HCT116 (cell line): ENCODE measurements at regions not wholly inside any gene's neighbourhood (a gene's known extent, or its start where the extent isn't known, plus 50 kb on each side); places are given as distances from the start of the nearest gene placed in this dataset.

Experiments used
- ATAC-seq: fragments of 200-7000 bp; cut with Tn5 transposase; 2 replicates; pipeline ENCODE4 v1.9.1; 2020; ENCODE audit warnings: mild to moderate bottlenecking, moderate library complexity
- BruUV-seq: library from RNA; stranded (reverse); fragments of 400-500 nt; replicated peaks from 2 replicates; lab custom pipeline; 2021; lab: Mats Ljungman, UMichigan
- CTCF ChIA-PET: fragments of 300-600 bp; sonication (Branson Sonifier 250); formaldehyde crosslinking; loops from one replicate; lab custom pipeline; 2021; ENCODE audit warnings: antibody characterized with exemption; lab: Charles Lee
- POLR2A ChIA-PET: fragments of 300-600, 350-600 bp; sonication (Branson Sonifier 250); formaldehyde crosslinking; loops from one replicate; lab custom pipeline; 2021; ENCODE audit warnings: antibody characterized with exemption; lab: Charles Lee
- RAD21 ChIA-PET, 2 experiments: fragments of 300-600 bp; sonication (Branson Sonifier 250); formaldehyde crosslinking; loops; one replicate each; lab custom pipeline; 2023; ENCODE audit warnings: low total read pairs in 2 of 2; ENCODE audit not compliant: uncharacterized antibody in 2 of 2, unreplicated experiment in 2 of 2, low non-redundant PET in 1 of 2; lab: Charles Lee
- DNase-seq: peaks from one replicate; pipeline ENCODE4 v3.0.0-alpha.2; 2010; ENCODE audit warnings: low read depth, low spot score
- H2AFZ ChIP-seq: fragments of 200-600 bp; shearing (Covaris generic), sonication (generic); 2 replicates; pipeline ENCODE4 v1.6.1; 2017; ENCODE audit warnings: low read depth, mixed run types, mixed read lengths, antibody characterized with exemption, low read length; ENCODE audit not compliant: poor library complexity, severe bottlenecking
- H3K27ac ChIP-seq: 2 replicates; pipeline ENCODE4 v1.5.1; 2012; ENCODE audit warnings: low read depth, low read length
- H3K27me3 ChIP-seq: fragments of 200-600 bp; sonication (generic); 2 replicates; pipeline ENCODE4 v1.6.1; 2016; ENCODE audit warnings: mixed run types, low read length, mixed read lengths; ENCODE audit not compliant: insufficient read depth
- H3K36me3 ChIP-seq, 2 experiments: fragments of 200-500 bp in 1 of 2; fragments of 200-600 bp in 1 of 2; sonication (Bioruptor generic) in 1 of 2; sonication (generic) in 1 of 2; 2 replicates each; pipeline versions ENCODE4 v1.5.1 to v1.6.1; 2014 to 2016; ENCODE audit warnings: low read length in 2 of 2, inconsistent platforms in 1 of 2, mixed read lengths in 1 of 2, mixed run types in 1 of 2; ENCODE audit not compliant: insufficient read depth in 2 of 2, control insufficient read depth in 1 of 2
- H3K4me1 ChIP-seq, 2 experiments: fragments of 200-600 bp in 1 of 2; sonication (generic) in 1 of 2; 2 replicates each; pipeline versions ENCODE4 v1.5.1 to v1.6.1; 2012 to 2017; ENCODE audit warnings: low read length in 2 of 2, inconsistent platforms in 1 of 2, mild to moderate bottlenecking in 1 of 2, mixed read lengths in 1 of 2, mixed run types in 1 of 2, moderate library complexity in 1 of 2; ENCODE audit not compliant: insufficient read depth in 2 of 2, control insufficient read depth in 1 of 2
- H3K4me2 ChIP-seq: fragments of 200-600 bp; sonication (generic); 2 replicates; pipeline ENCODE4 v1.6.1; 2017; ENCODE audit warnings: mixed run types, low read length, mixed read lengths
- H3K4me3 ChIP-seq, 2 experiments: fragments of 200-600 bp in 1 of 2; sonication (generic) in 1 of 2; replicated peaks in 1 of 2; 2 replicates each; pipeline ENCODE4 v1.5.1; 2011 to 2016; ENCODE audit warnings: low read length in 2 of 2, control low read depth in 1 of 2, low read depth in 1 of 2, mild to moderate bottlenecking in 1 of 2, mixed read lengths in 1 of 2, mixed run types in 1 of 2
- H3K79me2 ChIP-seq: fragments of 200-600 bp; sonication (generic); 2 replicates; pipeline ENCODE4 v1.6.1; 2017; ENCODE audit warnings: mild to moderate bottlenecking, mixed run types, low read length, moderate library complexity, mixed read lengths; ENCODE audit not compliant: insufficient read depth
- H3K9ac ChIP-seq: fragments of 200-600 bp; sonication (generic); 2 replicates; pipeline ENCODE4 v1.6.1; 2016; ENCODE audit warnings: low read length, mixed read lengths
- H3K9me2 ChIP-seq: fragments of 200-600 bp; sonication (generic), shearing (Covaris generic); 2 replicates; pipeline ENCODE4 v1.6.1; 2017; ENCODE audit warnings: mixed run types, mild to moderate bottlenecking, moderate library complexity; ENCODE audit not compliant: insufficient read depth
- H3K9me3 ChIP-seq, 2 experiments: fragments of 200-500 bp in 1 of 2; fragments of 200-600 bp in 1 of 2; sonication (Bioruptor generic) in 1 of 2; sonication (generic) in 1 of 2; 2 replicates each; pipeline ENCODE4 v1.6.1; 2014 to 2017; ENCODE audit warnings: low read length in 2 of 2, mixed read lengths in 2 of 2, inconsistent platforms in 1 of 2, low read depth in 1 of 2, mild to moderate bottlenecking in 1 of 2, mixed run types in 1 of 2, moderate library complexity in 1 of 2; ENCODE audit not compliant: control insufficient read depth in 1 of 2, insufficient read depth in 1 of 2
- H4K20me1 ChIP-seq: fragments of 200-600 bp; sonication (generic), shearing (Covaris generic); 2 replicates; pipeline ENCODE4 v1.6.1; 2017; ENCODE audit warnings: mixed run types, mild to moderate bottlenecking, moderate library complexity; ENCODE audit not compliant: insufficient read depth
- CBX3 ChIP-seq: IDR thresholded peaks from 2 replicates; pipeline ENCODE4 v1.6.1; 2012; ENCODE audit warnings: low read depth
- CEBPB ChIP-seq: IDR thresholded peaks from 2 replicates; pipeline ENCODE4 v1.6.1; 2012; ENCODE audit warnings: low read depth
- CTCF ChIP-seq, 3 experiments: fragments of 200-600 bp in 1 of 3; sonication (generic) in 1 of 3; IDR thresholded peaks in 2 of 3; conservative IDR thresholded peaks in 1 of 3; 2 replicates each; pipeline ENCODE4 v1.5.1; 2012 to 2017; ENCODE audit warnings: low read depth in 2 of 3, low read length in 2 of 3, antibody characterized with exemption in 1 of 3, borderline replicate concordance in 1 of 3, control low read depth in 1 of 3, mild to moderate bottlenecking in 1 of 3, mixed read lengths in 1 of 3, mixed run types in 1 of 3, moderate library complexity in 1 of 3; ENCODE audit not compliant: insufficient read depth in 1 of 3
- EGR1 ChIP-seq: IDR thresholded peaks from 2 replicates; pipeline ENCODE4 v1.6.1; 2012; ENCODE audit warnings: low read depth
- ELF1 ChIP-seq: IDR thresholded peaks from 2 replicates; pipeline ENCODE4 v1.6.1; 2012; ENCODE audit warnings: low read depth, borderline replicate concordance
- EZH2 ChIP-seq: fragments of 200-600 bp; sonication (generic); IDR thresholded peaks from 2 replicates; pipeline ENCODE4 v1.6.1; 2017; ENCODE audit warnings: antibody characterized with exemption, mixed run types
- EZH2phosphoT487 ChIP-seq: fragments of 200-600 bp; IDR thresholded peaks from 2 replicates; pipeline ENCODE4 v1.6.1; 2018; ENCODE audit warnings: antibody characterized with exemption, borderline replicate concordance
- FOSL1 ChIP-seq: IDR thresholded peaks from 2 replicates; pipeline ENCODE4 v1.6.1; 2012; ENCODE audit warnings: low read depth
- JUND ChIP-seq: IDR thresholded peaks from 2 replicates; pipeline ENCODE4 v1.6.1; 2012
- POLR2AphosphoS5 ChIP-seq: IDR thresholded peaks from 2 replicates; pipeline ENCODE4 v1.6.1; 2011; ENCODE audit warnings: mild to moderate bottlenecking, low read depth, low read length, moderate library complexity
- RAD21 ChIP-seq: IDR thresholded peaks from 2 replicates; pipeline ENCODE4 v1.6.1; 2012; ENCODE audit warnings: low read depth, mild to moderate bottlenecking
- REST ChIP-seq: IDR thresholded peaks from 2 replicates; pipeline ENCODE4 v1.6.1; 2012; ENCODE audit warnings: low read depth
- SIN3A ChIP-seq: IDR thresholded peaks from 2 replicates; pipeline ENCODE4 v1.6.1; 2012; ENCODE audit warnings: low read depth
- SRF ChIP-seq: IDR thresholded peaks from 2 replicates; pipeline ENCODE4 v1.6.1; 2012; ENCODE audit warnings: low read depth
- TCF7L2 ChIP-seq: IDR thresholded peaks from 2 replicates; pipeline ENCODE4 v1.7.0; 2011; ENCODE audit warnings: borderline replicate concordance, inconsistent platforms; ENCODE audit not compliant: insufficient read depth, insufficient read length; ENCODE audit errors: extremely low read depth
- YY1 ChIP-seq: IDR thresholded peaks from 2 replicates; pipeline ENCODE4 v1.6.1; 2011; ENCODE audit warnings: low read length, low read depth, moderate library complexity, mild to moderate bottlenecking; ENCODE audit not compliant: insufficient replicate concordance; ENCODE audit errors: extremely low read depth
- ZFX ChIP-seq: fragments of 450-650 bp; IDR thresholded peaks from 2 replicates; pipeline ENCODE4 v1.6.1; 2017
- intact Hi-C: fragments of 100-400 bp; cut with micrococcal nuclease; formaldehyde crosslinking; loops from 2 replicates; pipeline ENCODE4 v1.10.0; 2022
- TF ChIP-seq, protein P1 (sequence below): IDR thresholded peaks from 2 replicates; pipeline ENCODE4 v1.6.1; 2012

GRCh38 chr15:79529157-79529785, 97.1 kb downstream of the MINAR1 start:
- TF ChIP-seq EZH2phosphoT487 (no peak), SRF (no peak), RAD21 (no peak), SIN3A (no peak), ELF1 (no peak), CBX3 (no peak), TCF7L2 (no peak), YY1 (no peak), EZH2 (no peak)
- no peak overlapping the region for H2AFZ ChIP-seq
- no peaks in the 10 kb centered on the region for H3K9me2 ChIP-seq
- no TSS peak for BruUV-seq
- H3K27me3 ChIP-seq: peaks cover 11% of the 10 kb centered on the region; the same call in 1 of the 2 replicates
- no peak overlapping the region for H3K27ac ChIP-seq
- no peaks in the 10 kb centered on the region for H3K79me2 ChIP-seq
- no peaks in the 10 kb centered on the region for H4K20me1 ChIP-seq
- no peak overlapping the region for H3K4me3 ChIP-seq
- no peaks in the 10 kb centered on the region for H3K9me3 ChIP-seq
- ChIA-PET POLR2A (no interaction called here), CTCF (no interaction called here), RAD21 (no interaction called here)
- no peak overlapping the region for H3K4me2 ChIP-seq
- H3K9ac ChIP-seq: no peak overlapping the region
- no peak for ATAC-seq
- no peaks in the 10 kb centered on the region for H3K36me3 ChIP-seq
- no peaks in the 10 kb centered on the region for H3K4me1 ChIP-seq
- intact Hi-C loops: no loop called here
- no peak for DNase-seq

- Histone ChIP-seq H3K9me2 (no peaks in the 10 kb centered on the region), H3K27ac (no peak overlapping the region), H3K4me2 (no peak overlapping the region), H3K4me3 (no peak overlapping the region), H2AFZ (no peak overlapping the region), H3K9ac (no peak overlapping the region), H3K27me3 (peaks cover 4% of the 10 kb centered on the region; the same call in 1 of the 2 replicates), H4K20me1 (no peaks in the 10 kb centered on the region), H3K79me2 (no peaks in the 10 kb centered on the region), H3K4me1 (peaks cover 0 to 8% of the 10 kb centered on the region in 2 experiments; a peak in 1 of 4 replicates), H3K36me3 (no peaks in the 10 kb centered on the region), H3K9me3 (no peaks in the 10 kb centered on the region)
- BruUV-seq: no TSS peak
- ATAC-seq: no peak
- POLR2A ChIA-PET: no interaction called here
- intact Hi-C loops: no loop called here
- DNase-seq: no peak
- CTCF ChIA-PET: no interaction called here
- RAD21 ChIA-PET: no interaction called here
- TF ChIP-seq JUND (no peak), CTCF (IDR thresholded peaks at IDR 0.05 in 2 of 3, conservative IDR thresholded peaks at IDR 0.05 in 1 of 3; ENCODE audit: borderline replicate concordance in 1 of 3, insufficient read depth in 1 of 3, low read depth in 2 of 3, low read length in 2 of 3) (no peak), FOSL1 (no peak), REST (no peak), EGR1 (no peak), CEBPB (no peak), POLR2AphosphoS5 (no peak), ELF1 (no peak), ZFX (no peak)
- TF ChIP-seq, protein P1, sequence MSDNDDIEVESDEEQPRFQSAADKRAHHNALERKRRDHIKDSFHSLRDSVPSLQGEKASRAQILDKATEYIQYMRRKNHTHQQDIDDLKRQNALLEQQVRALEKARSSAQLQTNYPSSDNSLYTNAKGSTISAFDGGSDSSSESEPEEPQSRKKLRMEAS: no peak
Observed at GRCh38 chr15:79535536-79535935, 103.4 kb downstream of the MINAR1 start.
